ENCODE measurements at regions not wholly inside any gene's neighbourhood (a gene's known extent, or its start where the extent isn't known, plus 50 kb on each side); places are given as distances from the start of the nearest gene placed in this dataset.

GRCh38 chr3:156764751-156765150 lies 61.4 kb upstream of the LEKR1 start:
- no peak for DNase-seq (ENCODE audit: low read depth)
- H3K4me3 ChIP-seq (ENCODE audit: control insufficient read depth, low read depth, low read length) = no peak overlapping the region
- no peak for TF ChIP-seq CTCF (IDR thresholded peaks at IDR 0.05; ENCODE audit: control insufficient read depth, insufficient read depth, low read depth, low read length, missing control alignments)

GRCh38 chr3:156768390-156768789 lies 57.8 kb upstream of the LEKR1 start:
- no peak overlapping the region for H3K4me3 ChIP-seq (ENCODE audit: control insufficient read depth, low read depth, low read length)
- DNase-seq (ENCODE audit: low read depth) = no peak
- TF ChIP-seq CTCF (IDR thresholded peaks at IDR 0.05; ENCODE audit: control insufficient read depth, insufficient read depth, low read depth, low read length, missing control alignments) = no peak

- H3K4me3 ChIP-seq (ENCODE audit: control insufficient read depth, low read depth, low read length) = no peak overlapping the region
- no peak for TF ChIP-seq CTCF (IDR thresholded peaks at IDR 0.05; ENCODE audit: control insufficient read depth, insufficient read depth, low read depth, low read length, missing control alignments)
- DNase-seq (ENCODE audit: low read depth) = no peak
These were observed 56.2 kb upstream of the LEKR1 start for GRCh38 chr3:156769721-156770654.

- H3K4me3 ChIP-seq (ENCODE audit: control insufficient read depth, low read depth, low read length) = no peak overlapping the region
- TF ChIP-seq CTCF (IDR thresholded peaks at IDR 0.05; ENCODE audit: control insufficient read depth, insufficient read depth, low read depth, low read length, missing control alignments) = no peak
- no peak for DNase-seq (ENCODE audit: low read depth)
These were observed 55.3 kb upstream of the LEKR1 start for GRCh38 chr3:156770699-156771414.

GRCh38 chr3:156772588-156773206 lies 53.5 kb upstream of the LEKR1 start:
- TF ChIP-seq CTCF (IDR thresholded peaks at IDR 0.05; ENCODE audit: control insufficient read depth, insufficient read depth, low read depth, low read length, missing control alignments) = no peak
- no peak overlapping the region for H3K4me3 ChIP-seq (ENCODE audit: control insufficient read depth, low read depth, low read length)
- no peak for DNase-seq (ENCODE audit: low read depth)

GRCh38 chr3:156776031-156776430 lies 50.1 kb upstream of the LEKR1 start:
- TF ChIP-seq CTCF (IDR thresholded peaks at IDR 0.05; ENCODE audit: control insufficient read depth, insufficient read depth, low read depth, low read length, missing control alignments) = no peak
- no peak overlapping the region for H3K4me3 ChIP-seq (ENCODE audit: control insufficient read depth, low read depth, low read length)
- DNase-seq (ENCODE audit: low read depth) = no peak

Measured in AG09309 (cell line).